Transverse colon (tissue), 4 donors: ENCODE measurements at regions not wholly inside any gene's neighbourhood (a gene's known extent, or its start where the extent isn't known, plus 50 kb on each side); places are given as distances from the start of the nearest gene placed in this dataset.

Source experiments
- DNase-seq: peaks from one replicate; pipeline ENCODE4 v3.0.0-alpha.2; 2019
- H3K27ac ChIP-seq, 4 donors: fragments of 200-600 bp; sonication (generic); 2 replicates each; pipeline ENCODE4 v1.5.1; 2016 to 2018; ENCODE audit warnings: inconsistent platforms in 4 of 4
- H3K27me3 ChIP-seq: fragments of 200-600 bp; sonication (generic); 2 replicates; pipeline ENCODE4 v1.5.1; 2017; ENCODE audit warnings: inconsistent platforms
- H3K36me3 ChIP-seq, 4 donors: fragments of 200-600 bp; sonication (generic); 2 replicates each; pipeline ENCODE4 v1.5.1; 2017 to 2019; ENCODE audit warnings: inconsistent platforms in 4 of 4
- H3K4me1 ChIP-seq, 4 donors: fragments of 200-600 bp; sonication (generic); 2 replicates each; pipeline ENCODE4 v1.5.1; 2017 to 2020; ENCODE audit warnings: inconsistent platforms in 4 of 4
- H3K4me3 ChIP-seq, 4 donors: fragments of 200-600 bp; sonication (generic); 1 replicate in 1 of 4; 2 replicates in 3 of 4; pipeline versions ENCODE4 v1.5.1 to v1.6.1; 2017 to 2019; ENCODE audit warnings: inconsistent platforms in 4 of 4
- H3K9me3 ChIP-seq, 2 donors: fragments of 200-600 bp; sonication (generic); 2 replicates each; pipeline ENCODE4 v1.5.1; 2017 to 2019; ENCODE audit warnings: inconsistent platforms in 2 of 2
- EP300 ChIP-seq: sonication (generic); formaldehyde crosslinking; IDR thresholded peaks from one replicate; pipeline ENCODE4 v1.6.1; 2017; ENCODE audit warnings: antibody characterized with exemption, low read depth
- POLR2A ChIP-seq: fragments of 450-650 bp; IDR thresholded peaks from one replicate; pipeline ENCODE4 v1.6.1; 2016; ENCODE audit warnings: antibody characterized with exemption, mild to moderate bottlenecking, moderate library complexity
- POLR2AphosphoS5 ChIP-seq, 3 donors: sonication (generic); formaldehyde crosslinking; IDR thresholded peaks; one replicate each; pipeline ENCODE4 v1.6.1; 2016; ENCODE audit warnings: antibody characterized with exemption in 3 of 3
- WGBS, 2 donors: methylation state at CpG; one replicate each; pipeline ENCODE4 v1.1.5; 2018; ENCODE audit warnings: low coverage in 1 of 2; 5-methylcytosine and 5-hydroxymethylcytosine counted together
- in situ Hi-C, 4 donors: fragments of 200-750 bp; cut with MboI; loops; one replicate each; pipeline versions ENCODE4 v1.15.0 to v1.15.1; 2017; ENCODE audit warnings: low sequenced_read_pairs in 3 of 4, low pct_ligation_motif_present in 1 of 4, low pct_unique_long_range_greater_than_20kb in 1 of 4
- intact Hi-C: fragments of 100-400 bp; cut with DNase I; formaldehyde crosslinking; loops from one replicate; pipeline ENCODE4 v1.15.1; 2023; ENCODE audit warnings: low total_unique reads
- TF ChIP-seq, protein P1 (sequence below), 5 experiments: fragments of 200-600 bp in 3 of 5; fragments of 450-650 bp in 2 of 5; sonication (generic) in 3 of 5; IDR thresholded peaks; 1 replicate in 2 of 5; 2 replicates in 3 of 5; pipeline ENCODE4 v1.5.1; 2016 to 2017; ENCODE audit warnings: antibody characterized with exemption in 5 of 5, inconsistent platforms in 3 of 5, mild to moderate bottlenecking in 2 of 5, moderate library complexity in 1 of 5

- intact Hi-C loops = no loop called here
- no peak overlapping the region for H3K4me3 ChIP-seq
- no peak overlapping the region for H3K27ac ChIP-seq
- TF ChIP-seq POLR2A (no peak), POLR2AphosphoS5 (IDR thresholded peaks at IDR 0.05) (no peak)
- TF ChIP-seq, protein P1, sequence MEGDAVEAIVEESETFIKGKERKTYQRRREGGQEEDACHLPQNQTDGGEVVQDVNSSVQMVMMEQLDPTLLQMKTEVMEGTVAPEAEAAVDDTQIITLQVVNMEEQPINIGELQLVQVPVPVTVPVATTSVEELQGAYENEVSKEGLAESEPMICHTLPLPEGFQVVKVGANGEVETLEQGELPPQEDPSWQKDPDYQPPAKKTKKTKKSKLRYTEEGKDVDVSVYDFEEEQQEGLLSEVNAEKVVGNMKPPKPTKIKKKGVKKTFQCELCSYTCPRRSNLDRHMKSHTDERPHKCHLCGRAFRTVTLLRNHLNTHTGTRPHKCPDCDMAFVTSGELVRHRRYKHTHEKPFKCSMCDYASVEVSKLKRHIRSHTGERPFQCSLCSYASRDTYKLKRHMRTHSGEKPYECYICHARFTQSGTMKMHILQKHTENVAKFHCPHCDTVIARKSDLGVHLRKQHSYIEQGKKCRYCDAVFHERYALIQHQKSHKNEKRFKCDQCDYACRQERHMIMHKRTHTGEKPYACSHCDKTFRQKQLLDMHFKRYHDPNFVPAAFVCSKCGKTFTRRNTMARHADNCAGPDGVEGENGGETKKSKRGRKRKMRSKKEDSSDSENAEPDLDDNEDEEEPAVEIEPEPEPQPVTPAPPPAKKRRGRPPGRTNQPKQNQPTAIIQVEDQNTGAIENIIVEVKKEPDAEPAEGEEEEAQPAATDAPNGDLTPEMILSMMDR (IDR thresholded peaks at IDR 0.05) = no peak
- in situ Hi-C loops = no loop called here
- DNase-seq = no peak
- peaks cover 0 to 5% (median 1%) of the 10 kb centered on the region in 4 donors for H3K4me1 ChIP-seq
- H3K9me3 ChIP-seq = no peaks in the 10 kb centered on the region
- 42 to 43% methylated on average over 5 to 6 of the region's 6 CpGs for WGBS, 2 donors
- H3K36me3 ChIP-seq = no peaks in the 10 kb centered on the region
- peaks cover 98% of the 10 kb centered on the region for H3K27me3 ChIP-seq
Observed at GRCh38 chr10:100685331-100685730, 60.1 kb upstream of the PAX2 start.

GRCh38 chr10:100687143-100688003 lies 58.0 kb upstream of the PAX2 start:
- Histone ChIP-seq H3K27ac (no peak overlapping the region), H3K36me3 (no peaks in the 10 kb centered on the region), H3K4me1 (no peaks in the 10 kb centered on the region), H3K4me3 (no peak overlapping the region), H3K27me3 (peaks cover 93% of the 10 kb centered on the region), H3K9me3 (no peaks in the 10 kb centered on the region)
- intact Hi-C loops (no loop called here), in situ Hi-C loops (no loop called here)
- 18 to 19% methylated on average over 19 to 28 of the region's 28 CpGs for WGBS, 2 donors
- no peak for DNase-seq
- no peak for TF ChIP-seq POLR2A
- TF ChIP-seq, protein P1 (IDR thresholded peaks at IDR 0.05) = no peak
- no peak for TF ChIP-seq POLR2AphosphoS5 (IDR thresholded peaks at IDR 0.05)
- TF ChIP-seq EP300 = no peak

GRCh38 chr10:100688201-100688600 lies 57.2 kb upstream of the PAX2 start:
- no peak overlapping the region for H3K4me3 ChIP-seq
- TF ChIP-seq POLR2AphosphoS5 (IDR thresholded peaks at IDR 0.05) (no peak), POLR2A (no peak), EP300 (no peak)
- TF ChIP-seq, protein P1 (IDR thresholded peaks at IDR 0.05) = no peak
- no peak overlapping the region for H3K27ac ChIP-seq
- H3K9me3 ChIP-seq = no peaks in the 10 kb centered on the region
- no peak for DNase-seq
- no peaks in the 10 kb centered on the region for H3K36me3 ChIP-seq
- intact Hi-C loops (no loop called here), in situ Hi-C loops (no loop called here)
- H3K4me1 ChIP-seq = no peaks in the 10 kb centered on the region
- peaks cover 90% of the 10 kb centered on the region for H3K27me3 ChIP-seq
- WGBS, 2 donors = 12 to 21% methylated on average over 2 to 6 of the region's 6 CpGs

DNA sequence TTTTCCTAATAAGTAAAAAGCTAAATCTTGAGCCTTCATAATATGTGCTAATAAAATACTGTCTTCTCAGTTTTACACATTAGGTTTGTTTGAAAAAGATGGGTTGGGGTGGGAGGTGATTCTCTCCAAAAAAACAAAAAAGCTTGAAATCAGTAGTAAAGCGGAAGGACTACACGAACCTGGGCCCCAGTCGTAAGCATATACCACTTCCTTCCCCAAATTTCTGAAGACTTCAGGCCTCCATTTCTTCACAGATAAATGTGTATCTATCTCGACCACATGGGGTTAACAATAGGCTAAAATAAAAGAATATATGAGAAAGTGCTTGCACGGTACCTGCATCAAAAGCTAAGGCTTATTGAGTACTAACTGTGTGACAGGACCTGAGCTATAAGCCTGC lies 51.6 kb upstream of the PAX2 start:
- no peak for DNase-seq
- no peaks in the 10 kb centered on the region for H3K36me3 ChIP-seq
- H3K27ac ChIP-seq = no peak overlapping the region
- WGBS, 2 donors = 51 to 61% methylated on average over 5 of the region's 5 CpGs
- no peaks in the 10 kb centered on the region for H3K4me1 ChIP-seq
- TF ChIP-seq, protein P1 (IDR thresholded peaks at IDR 0.05) = no peak
- peaks cover 41% of the 10 kb centered on the region for H3K27me3 ChIP-seq
- in situ Hi-C loops (no loop called here), intact Hi-C loops (no loop called here)
- no peaks in the 10 kb centered on the region for H3K9me3 ChIP-seq
- H3K4me3 ChIP-seq = no peak overlapping the region
